Thyroid gland (tissue), 4 donors: ENCODE measurements at regions not wholly inside any gene's neighbourhood (a gene's known extent, or its start where the extent isn't known, plus 50 kb on each side); places are given as distances from the start of the nearest gene placed in this dataset.

Experiments
- DNase-seq, 2 donors: peaks; one replicate each; pipeline ENCODE4 v3.0.0-alpha.2; 2019
- H3K27ac ChIP-seq, 3 donors: fragments of 200-600 bp; sonication (generic); 1 replicate in 2 of 3; 2 replicates in 1 of 3; pipeline ENCODE4 v1.5.1; 2016 to 2019; ENCODE audit warnings: mild to moderate bottlenecking in 1 of 3, moderate library complexity in 1 of 3
- H3K27me3 ChIP-seq: fragments of 200-600 bp; sonication (generic); one replicate; pipeline ENCODE4 v1.5.1; 2019
- H3K36me3 ChIP-seq, 2 donors: fragments of 200-600 bp; sonication (generic); one replicate each; pipeline ENCODE4 v1.5.1; 2016 to 2019
- H3K4me1 ChIP-seq, 2 donors: fragments of 200-600 bp; sonication (generic); one replicate each; pipeline ENCODE4 v1.5.1; 2017 to 2019
- H3K4me3 ChIP-seq, 3 donors: fragments of 200-600 bp; sonication (generic); replicated peaks in 1 of 3; 1 replicate in 2 of 3; 2 replicates in 1 of 3; pipeline ENCODE4 v1.5.1; 2016; ENCODE audit warnings: mild to moderate bottlenecking in 1 of 3
- H3K9me3 ChIP-seq: fragments of 200-600 bp; sonication (generic); one replicate; pipeline ENCODE4 v1.5.1; 2017
- POLR2A ChIP-seq, 2 donors: fragments of 450-650 bp; IDR thresholded peaks; one replicate each; pipeline ENCODE4 v1.6.1; 2017; ENCODE audit warnings: antibody characterized with exemption in 2 of 2, mild to moderate bottlenecking in 2 of 2, moderate library complexity in 1 of 2
- WGBS, 2 donors: methylation state at CpG; one replicate each; pipeline ENCODE4 v1.1.5; 2017; 5-methylcytosine and 5-hydroxymethylcytosine counted together
- intact Hi-C: fragments of 100-400 bp; cut with DNase I; formaldehyde crosslinking; loops from one replicate; pipeline ENCODE4 v1.15.1; 2023
- TF ChIP-seq, protein P1 (sequence below), 6 experiments: fragments of 200-600 bp in 3 of 6; fragments of 450-650 bp in 3 of 6; sonication (generic) in 3 of 6; IDR thresholded peaks; one replicate each; pipeline ENCODE4 v1.5.1; 2016 to 2019; ENCODE audit warnings: antibody characterized with exemption in 6 of 6, mild to moderate bottlenecking in 2 of 6, inconsistent platforms in 1 of 6, moderate library complexity in 1 of 6

DNA sequence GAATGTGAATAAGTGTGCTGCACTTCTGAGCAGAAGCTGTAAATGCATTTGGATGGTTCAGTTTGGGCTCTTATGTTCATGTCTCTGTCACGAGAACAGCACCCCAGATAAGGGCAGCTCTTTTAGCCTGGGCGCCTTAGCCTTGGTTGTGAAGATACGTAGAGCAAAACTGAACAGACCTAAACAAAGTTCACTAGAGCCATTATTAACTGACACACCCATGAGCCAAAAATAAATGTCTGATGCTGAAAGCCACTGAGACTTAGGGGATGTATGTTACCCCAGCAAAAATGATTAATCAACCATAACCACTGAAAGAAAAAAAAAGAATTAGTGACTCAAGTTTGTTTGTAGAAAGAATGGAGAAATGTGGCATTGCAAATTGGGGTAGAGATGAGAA, 343.4 kb downstream of the BCAT1 start:
- H3K27ac ChIP-seq: no peak overlapping the region

DNA sequence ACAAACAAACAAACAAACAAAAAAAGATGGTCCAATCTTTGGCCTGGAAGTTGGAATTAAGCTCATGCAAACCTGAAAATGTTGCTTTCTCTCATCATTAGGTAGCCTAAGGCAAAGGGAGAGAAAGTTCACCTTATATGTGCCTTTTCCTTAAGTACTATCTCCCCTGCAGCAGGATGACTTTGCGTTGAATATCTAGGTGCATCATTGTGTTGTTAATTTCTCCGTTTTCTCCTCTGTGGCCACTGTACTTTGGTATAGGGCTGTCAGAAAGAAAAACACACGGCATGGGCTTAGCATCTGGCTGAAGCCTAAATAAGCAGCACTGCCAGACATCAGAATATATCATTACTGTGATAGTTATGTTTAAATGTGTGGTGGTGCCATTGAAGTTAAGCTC, 345.5 kb downstream of the BCAT1 start:
- H3K27ac ChIP-seq: no peak overlapping the region
- no peaks in the 10 kb centered on the region for H3K4me1 ChIP-seq
- H3K36me3 ChIP-seq: no peaks in the 10 kb centered on the region
- H3K27me3 ChIP-seq: no peaks in the 10 kb centered on the region
- 77 to 78% methylated on average over 3 of the region's 3 CpGs for WGBS, 2 donors
- intact Hi-C loops: no loop called here
- no peak overlapping the region for H3K4me3 ChIP-seq
- no peak for TF ChIP-seq POLR2A (IDR thresholded peaks at IDR 0.05)
- TF ChIP-seq, protein P1, sequence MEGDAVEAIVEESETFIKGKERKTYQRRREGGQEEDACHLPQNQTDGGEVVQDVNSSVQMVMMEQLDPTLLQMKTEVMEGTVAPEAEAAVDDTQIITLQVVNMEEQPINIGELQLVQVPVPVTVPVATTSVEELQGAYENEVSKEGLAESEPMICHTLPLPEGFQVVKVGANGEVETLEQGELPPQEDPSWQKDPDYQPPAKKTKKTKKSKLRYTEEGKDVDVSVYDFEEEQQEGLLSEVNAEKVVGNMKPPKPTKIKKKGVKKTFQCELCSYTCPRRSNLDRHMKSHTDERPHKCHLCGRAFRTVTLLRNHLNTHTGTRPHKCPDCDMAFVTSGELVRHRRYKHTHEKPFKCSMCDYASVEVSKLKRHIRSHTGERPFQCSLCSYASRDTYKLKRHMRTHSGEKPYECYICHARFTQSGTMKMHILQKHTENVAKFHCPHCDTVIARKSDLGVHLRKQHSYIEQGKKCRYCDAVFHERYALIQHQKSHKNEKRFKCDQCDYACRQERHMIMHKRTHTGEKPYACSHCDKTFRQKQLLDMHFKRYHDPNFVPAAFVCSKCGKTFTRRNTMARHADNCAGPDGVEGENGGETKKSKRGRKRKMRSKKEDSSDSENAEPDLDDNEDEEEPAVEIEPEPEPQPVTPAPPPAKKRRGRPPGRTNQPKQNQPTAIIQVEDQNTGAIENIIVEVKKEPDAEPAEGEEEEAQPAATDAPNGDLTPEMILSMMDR (IDR thresholded peaks at IDR 0.05): no peak
- DNase-seq: no peak
- H3K9me3 ChIP-seq: no peaks in the 10 kb centered on the region

More for the DNA sequence above, 343.4 kb downstream of the BCAT1 start:
- Histone ChIP-seq H3K4me3 (no peak overlapping the region), H3K4me1 (no peaks in the 10 kb centered on the region), H3K36me3 (no peaks in the 10 kb centered on the region), H3K27me3 (no peaks in the 10 kb centered on the region), H3K9me3 (no peaks in the 10 kb centered on the region)
- 46 to 64% methylated on average over 3 of the region's 3 CpGs for WGBS, 2 donors
- TF ChIP-seq POLR2A (IDR thresholded peaks at IDR 0.05): no peak
- TF ChIP-seq, protein P1 (IDR thresholded peaks at IDR 0.05): no peak
- no peak for DNase-seq
- intact Hi-C loops: no loop called here

DNA sequence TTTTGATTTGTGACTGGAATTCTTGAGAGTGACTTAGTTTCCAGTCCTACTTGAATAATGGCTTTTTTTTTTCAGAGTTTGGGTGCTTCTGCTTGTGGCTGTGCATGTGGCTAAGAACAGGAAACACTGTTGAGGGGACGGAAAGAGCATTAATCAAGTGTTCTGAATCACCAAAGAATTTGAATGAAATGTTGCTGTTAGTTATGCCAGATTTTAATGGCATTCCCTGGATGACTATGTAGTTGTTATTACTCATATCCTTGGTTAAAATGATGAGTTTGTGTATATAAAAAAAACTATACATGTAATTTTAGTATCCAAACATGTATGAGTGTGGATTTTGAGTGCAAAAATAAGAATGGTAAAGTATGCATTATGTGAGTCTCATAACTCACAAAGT, 347.9 kb downstream of the BCAT1 start:
- TF ChIP-seq, protein P1 (IDR thresholded peaks at IDR 0.05): no peak
- no peak for TF ChIP-seq POLR2A (IDR thresholded peaks at IDR 0.05)
- 45 to 66% methylated on average over 1 of the region's 1 CpG for WGBS, 2 donors
- no peak overlapping the region for H3K27ac ChIP-seq
- no peak overlapping the region for H3K4me3 ChIP-seq
- DNase-seq: no peak
- H3K4me1 ChIP-seq: no peaks in the 10 kb centered on the region
- intact Hi-C loops: no loop called here
- H3K36me3 ChIP-seq: no peaks in the 10 kb centered on the region
- no peaks in the 10 kb centered on the region for H3K9me3 ChIP-seq
- no peaks in the 10 kb centered on the region for H3K27me3 ChIP-seq

DNA sequence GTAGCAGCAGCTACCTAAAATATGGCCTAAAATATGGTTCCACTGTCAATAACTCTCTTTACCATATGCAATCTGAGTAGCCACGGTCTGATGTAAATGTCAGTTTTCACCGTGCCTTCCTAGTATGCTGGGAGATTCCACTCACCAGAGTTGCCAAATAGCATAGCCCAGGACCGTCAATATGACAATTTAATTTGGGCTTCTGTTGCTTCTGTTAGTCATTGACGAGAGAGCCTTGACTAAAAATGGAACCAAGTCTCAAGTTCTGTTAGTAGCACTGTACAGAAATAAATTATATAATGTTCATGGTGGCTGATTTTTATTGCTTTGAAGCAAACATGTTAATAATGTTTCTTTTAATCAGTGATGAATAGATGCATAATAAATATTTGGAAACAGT, 348.4 kb downstream of the BCAT1 start:
- intact Hi-C loops: no loop called here
- H3K36me3 ChIP-seq: no peaks in the 10 kb centered on the region
- H3K4me3 ChIP-seq: no peak overlapping the region
- no peak for DNase-seq
- H3K4me1 ChIP-seq: no peaks in the 10 kb centered on the region
- WGBS, 2 donors: 79 to 90% methylated on average over 4 of the region's 4 CpGs
- TF ChIP-seq POLR2A (IDR thresholded peaks at IDR 0.05): no peak
- TF ChIP-seq, protein P1 (IDR thresholded peaks at IDR 0.05): no peak
- no peaks in the 10 kb centered on the region for H3K27me3 ChIP-seq
- no peak overlapping the region for H3K27ac ChIP-seq
- H3K9me3 ChIP-seq: no peaks in the 10 kb centered on the region

DNA sequence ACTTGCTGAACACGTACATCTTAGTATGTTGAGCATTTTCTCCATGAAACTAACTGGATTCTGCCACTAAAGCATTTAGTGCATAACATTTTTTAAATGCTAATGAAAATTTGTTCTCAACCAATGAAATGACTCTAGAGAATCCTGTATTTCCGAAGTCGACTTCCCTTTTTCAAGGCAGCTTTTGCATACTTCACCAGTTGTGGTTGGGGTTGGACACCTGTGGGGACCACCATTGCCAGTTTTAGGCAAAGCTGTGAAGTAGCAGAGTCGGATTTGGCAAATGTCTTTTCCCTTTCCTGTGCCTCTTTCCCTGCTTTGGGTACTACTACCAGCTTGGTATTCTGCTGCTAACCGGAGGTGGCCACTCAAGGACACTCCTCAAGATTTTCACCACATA, 349.2 kb downstream of the BCAT1 start:
- intact Hi-C loops: loop anchor here (10.0 kb wide), 1 partner anchor 475 kb away; no protein-coding TSS in a partner anchor
- no peaks in the 10 kb centered on the region for H3K36me3 ChIP-seq
- H3K27ac ChIP-seq: no peak overlapping the region
- no peak for TF ChIP-seq POLR2A (IDR thresholded peaks at IDR 0.05)
- TF ChIP-seq, protein P1 (IDR thresholded peaks at IDR 0.05): no peak
- no peaks in the 10 kb centered on the region for H3K27me3 ChIP-seq
- H3K4me3 ChIP-seq: no peak overlapping the region
- no peaks in the 10 kb centered on the region for H3K4me1 ChIP-seq
- no peak for DNase-seq
- H3K9me3 ChIP-seq: no peaks in the 10 kb centered on the region
- 80 to 92% methylated on average over 5 of the region's 5 CpGs for WGBS, 2 donors
